ENCODE measurements at regions not wholly inside any gene's neighbourhood (a gene's known extent, or its start where the extent isn't known, plus 50 kb on each side); places are given as distances from the start of the nearest gene placed in this dataset.

- TF ChIP-seq POLR2A (IDR thresholded peaks at IDR 0.05; ENCODE audit: low read depth, low read length) (no peak), POLR2AphosphoS5 (IDR thresholded peaks at IDR 0.05; ENCODE audit: low read depth, low read length) (no peak), POU2F2 (IDR thresholded peaks at IDR 0.05; ENCODE audit: low read depth, low read length) (no peak), TAF1 (IDR thresholded peaks at IDR 0.05; ENCODE audit: low read depth, low read length) (no peak)
Observed at GRCh38 chr7:17700138-17700537, 240.2 kb downstream of the SNX13 start.
